Limb (tissue), 2 donors: ENCODE measurements at regions not wholly inside any gene's neighbourhood (a gene's known extent, or its start where the extent isn't known, plus 50 kb on each side); places are given as distances from the start of the nearest gene placed in this dataset.
"Not testable (repeated sequence)": the region's sequence is repeated elsewhere in the genome, so short reads cannot be mapped to it uniquely, and the experiment has no call there.

ENCODE experiments used
- DNase-seq, 2 donors: peaks; one replicate each; pipeline ENCODE4 v3.0.0-alpha.2; 2016; ENCODE audit errors: extremely low spot score in 2 of 2

DNA sequence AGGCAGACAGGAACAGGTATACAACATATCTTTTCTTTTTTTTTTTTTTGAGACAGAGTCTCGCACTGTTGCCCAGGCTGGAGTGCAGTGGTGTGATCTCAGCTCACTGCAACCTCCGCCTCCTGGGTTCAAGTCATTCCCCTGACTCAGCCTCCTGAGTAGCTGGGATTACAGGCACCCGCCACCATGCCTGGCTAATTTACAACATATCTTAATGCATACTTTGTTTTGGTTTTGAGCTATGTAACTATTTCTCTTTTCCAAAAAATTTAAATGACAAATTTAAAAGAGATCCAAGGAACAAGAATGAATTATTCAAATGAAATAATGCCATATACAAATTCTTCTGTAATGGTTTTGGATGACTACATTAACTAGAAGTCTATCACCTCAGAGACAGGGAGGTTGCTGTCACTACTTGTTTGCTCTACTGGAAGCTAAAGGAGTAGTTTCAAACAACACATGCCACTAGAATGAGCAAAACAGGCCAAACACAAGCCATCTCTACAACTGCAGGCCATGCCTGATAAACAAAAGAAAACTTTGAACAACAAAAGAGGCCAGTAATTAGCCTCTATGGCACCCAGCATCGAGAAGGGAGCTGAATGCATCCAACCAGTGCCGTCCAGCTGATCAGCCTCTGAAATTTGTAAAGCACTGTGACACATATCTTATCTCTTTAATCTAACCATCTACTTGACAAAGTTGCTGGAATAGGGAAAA, 133.6 kb upstream of the VOPP1 start:
- DNase-seq, result not testable (repeated sequence)

DNA sequence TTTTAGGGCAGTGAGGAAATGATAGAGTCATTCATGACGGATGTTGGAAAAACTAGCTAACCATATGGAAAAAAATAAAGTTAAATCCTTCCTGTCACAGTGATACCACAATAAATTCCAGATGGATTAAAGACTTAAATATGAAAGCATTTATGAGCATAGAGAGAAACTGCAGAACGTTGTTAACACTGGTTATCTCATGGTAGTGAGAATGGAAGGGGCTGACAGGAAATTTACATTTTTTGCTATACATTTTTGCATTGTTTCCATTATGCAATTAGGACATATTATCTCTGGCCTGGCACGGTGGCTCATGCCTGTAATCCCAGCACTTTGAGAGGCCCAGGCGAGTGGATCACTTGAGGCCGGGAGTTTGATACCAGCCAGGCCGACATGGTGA, 130.5 kb upstream of the VOPP1 start:
- peak in 1 of 2 donors; percentile 24 for DNase-seq

DNA sequence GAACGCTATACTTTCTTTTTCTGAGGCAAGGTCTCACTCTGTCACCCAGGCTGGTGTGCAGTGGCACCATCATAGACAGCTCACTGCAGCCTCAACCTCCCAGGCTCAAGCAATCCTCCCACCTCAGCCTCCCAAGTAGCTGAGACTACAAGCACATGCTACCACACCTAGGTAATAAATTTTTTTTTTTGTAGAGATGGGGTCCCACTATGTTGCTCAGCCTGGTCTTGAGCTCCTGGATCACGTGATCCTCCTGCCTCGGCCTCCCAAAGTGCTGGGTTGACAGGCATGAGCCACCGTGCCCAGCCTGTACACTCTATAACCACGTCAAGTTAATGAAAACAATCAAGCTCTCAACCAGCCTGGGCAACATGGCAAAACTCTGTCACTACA, 127.1 kb upstream of the VOPP1 start:
- DNase-seq, result not testable (repeated sequence)

DNA sequence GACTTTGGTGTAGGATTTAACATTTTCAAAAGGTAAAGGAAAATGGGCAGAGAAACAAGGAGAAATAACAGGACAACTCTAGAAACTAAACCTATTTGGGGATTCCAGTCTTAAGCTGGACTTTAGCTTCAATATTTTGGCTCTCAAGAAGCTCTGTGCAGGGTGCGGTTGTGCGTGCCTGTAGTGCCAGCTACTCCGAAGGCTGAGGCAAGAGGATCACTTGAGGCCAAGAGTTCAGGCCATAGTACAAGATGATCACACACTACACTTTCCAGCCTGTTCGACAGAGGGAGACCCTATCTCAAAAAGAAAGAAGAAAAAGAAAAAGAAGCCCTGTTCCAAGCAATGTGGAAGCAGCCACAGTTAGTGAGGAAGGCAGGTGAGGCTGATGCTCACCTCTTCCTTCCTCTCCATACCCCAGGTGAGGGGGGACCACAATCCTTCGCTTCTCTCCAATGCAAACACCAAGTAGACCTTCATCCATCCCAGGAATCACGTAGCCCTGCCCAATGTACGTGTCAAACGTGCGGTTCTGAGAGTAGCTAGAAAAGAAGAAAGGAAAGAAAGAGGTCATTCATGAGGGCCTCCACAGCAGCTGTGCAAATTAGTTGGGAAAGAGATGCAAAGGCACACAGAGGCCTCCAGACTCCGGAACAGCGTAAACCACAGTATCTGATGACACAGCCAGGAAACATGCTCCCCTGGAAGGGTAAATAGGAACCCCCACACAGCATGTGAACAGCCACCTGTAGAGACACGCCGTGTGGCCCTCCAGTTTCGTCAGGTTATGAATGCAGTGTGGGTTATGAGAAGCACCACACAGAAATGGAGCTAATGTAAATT, 126.5 kb upstream of the VOPP1 start:
- not testable (repeated sequence) for DNase-seq

DNA sequence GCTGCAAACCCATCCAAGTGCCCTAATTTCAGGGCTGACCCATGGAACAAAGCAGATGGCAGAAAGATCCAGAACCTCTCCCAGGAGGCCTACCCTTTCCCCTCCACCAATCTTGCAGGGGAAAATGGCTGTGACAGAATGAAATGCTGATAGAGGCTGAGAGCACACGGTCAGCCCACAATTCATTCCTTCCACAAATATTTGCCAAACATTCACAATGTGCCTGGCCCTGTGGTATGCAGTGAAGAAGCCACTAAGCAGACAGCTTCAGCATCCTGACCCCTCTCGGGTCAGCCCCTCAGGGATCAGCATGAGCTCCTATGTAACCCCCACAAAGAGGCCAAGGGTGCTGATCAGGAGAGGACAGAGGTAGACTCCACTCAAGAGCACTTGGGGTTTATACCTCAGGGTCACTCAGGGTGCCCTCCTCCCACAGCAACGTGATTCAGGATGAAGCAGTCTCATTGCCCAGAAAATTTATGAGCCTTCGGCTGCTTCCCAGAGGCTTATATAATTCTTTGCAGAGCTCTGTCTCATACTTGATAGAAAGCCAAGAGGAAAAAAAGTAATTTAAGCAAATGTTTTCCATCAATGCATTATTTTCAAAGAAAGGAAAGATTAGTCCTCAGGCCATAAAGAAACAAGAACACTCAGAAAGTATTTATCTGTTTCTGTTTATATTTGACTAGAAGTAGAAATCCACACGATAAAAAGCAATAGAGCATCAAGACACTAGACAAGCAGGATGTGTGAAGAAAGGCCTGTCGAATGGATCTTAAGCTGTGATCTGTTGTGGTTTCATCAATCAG, 123.8 kb upstream of the VOPP1 start:
- DNase-seq, result peak; percentile 38 to 55

DNA sequence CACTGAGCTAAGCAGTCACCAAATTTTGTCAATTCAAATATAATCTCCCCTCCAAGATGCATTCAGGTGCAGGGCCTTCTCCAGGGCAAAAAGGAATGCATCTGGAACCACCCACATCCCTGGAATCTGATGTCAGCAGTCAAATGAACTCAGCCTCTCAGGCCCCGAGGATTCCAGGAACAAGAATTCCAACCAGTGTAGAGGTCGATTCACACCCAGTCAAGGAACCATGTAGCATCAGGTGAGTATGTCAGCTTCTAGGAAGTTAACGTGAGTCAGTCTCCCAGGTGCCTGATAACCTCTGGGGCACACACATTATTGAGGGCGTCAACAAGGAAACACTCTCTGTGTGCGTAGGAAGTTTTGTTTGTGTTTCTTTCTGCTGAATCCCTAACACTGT, 122.2 kb upstream of the VOPP1 start:
- not testable (repeated sequence) for DNase-seq

DNA sequence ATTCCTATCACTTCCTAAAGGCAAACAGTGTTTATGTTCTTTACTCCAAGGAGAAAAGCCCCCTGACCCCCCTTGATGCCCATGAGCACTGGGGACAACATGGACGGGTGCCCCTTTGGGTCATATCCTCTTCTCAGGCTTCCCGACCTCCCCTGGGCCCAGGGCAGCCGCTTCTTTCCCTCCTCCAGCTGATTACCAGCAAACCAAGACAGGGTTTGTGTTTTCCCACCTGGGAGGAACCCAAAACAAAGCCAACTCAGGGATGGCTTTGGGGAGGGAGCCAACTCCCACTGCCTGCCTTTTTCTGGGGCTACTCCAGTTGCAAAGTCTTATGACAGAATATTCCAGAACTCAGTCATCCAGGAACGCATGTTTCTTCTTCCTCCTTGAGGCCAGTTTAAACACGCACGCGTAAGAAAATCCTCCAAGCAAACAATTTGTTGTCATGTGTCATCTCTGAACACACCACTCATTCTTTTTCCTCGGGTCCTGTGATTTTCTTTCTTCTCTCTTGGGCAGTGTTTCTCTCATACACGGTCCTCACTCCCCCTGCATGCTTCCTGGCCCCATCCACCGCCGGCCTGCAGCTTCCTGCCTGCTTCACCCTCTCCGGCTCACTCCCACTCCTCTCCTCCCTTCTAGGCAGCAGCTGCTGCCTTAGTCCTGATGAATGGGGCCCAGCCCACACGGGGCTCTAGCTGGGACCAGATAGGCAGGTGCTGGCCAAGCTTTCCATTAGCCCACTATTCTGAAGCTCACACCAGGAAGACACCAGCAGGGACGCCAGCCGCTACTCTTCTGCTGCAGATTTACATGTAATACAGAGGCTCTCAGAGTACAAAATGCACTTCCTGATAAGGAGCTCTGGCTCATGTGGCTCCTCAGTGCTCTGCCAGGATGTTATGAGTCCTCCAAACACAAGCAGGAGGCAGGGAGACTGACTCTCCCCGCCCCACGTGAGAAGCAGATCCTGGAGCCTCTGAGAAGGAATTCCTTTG, 116.7 kb upstream of the VOPP1 start:
- DNase-seq, result peak; percentile 6 to 52

DNA sequence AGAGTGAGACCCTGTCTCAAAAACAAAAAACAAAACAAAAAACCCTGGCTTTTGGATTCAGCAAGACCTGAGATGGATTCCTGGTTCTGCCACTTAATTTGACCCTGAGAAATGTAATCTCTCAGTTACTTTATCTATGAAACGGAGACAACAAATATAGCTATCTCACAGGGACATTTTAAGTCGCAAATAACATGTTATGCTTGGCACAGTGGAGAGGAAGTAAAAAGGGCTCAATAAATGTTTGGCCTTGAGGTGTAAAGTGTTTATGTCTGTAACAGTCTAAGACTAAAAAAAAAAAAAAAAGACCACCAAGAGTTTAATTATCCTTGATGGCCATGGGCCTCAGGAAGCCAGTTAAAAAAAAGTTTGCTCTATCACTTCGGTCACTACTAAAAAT, 116.0 kb upstream of the VOPP1 start:
- not testable (repeated sequence) for DNase-seq

DNA sequence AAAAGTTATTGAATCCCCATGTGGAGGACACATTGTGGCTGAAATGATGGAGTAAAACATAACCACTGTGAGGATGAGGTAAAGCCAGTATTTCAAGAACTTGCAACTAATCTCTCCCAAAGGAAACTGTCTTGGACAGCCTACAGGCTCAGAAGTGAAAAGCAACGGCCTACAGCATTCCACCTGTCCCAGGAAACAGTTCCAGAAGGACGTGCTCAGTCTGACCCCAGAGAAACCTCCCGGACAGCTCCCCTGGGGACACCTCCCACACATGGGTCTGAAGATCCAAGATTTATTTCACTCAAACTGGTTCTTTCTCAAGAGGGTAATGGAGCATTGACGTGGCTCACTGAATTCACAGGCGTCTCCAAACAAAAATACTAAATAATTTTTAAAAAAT, 115.0 kb upstream of the VOPP1 start:
- not testable (repeated sequence) for DNase-seq

DNA sequence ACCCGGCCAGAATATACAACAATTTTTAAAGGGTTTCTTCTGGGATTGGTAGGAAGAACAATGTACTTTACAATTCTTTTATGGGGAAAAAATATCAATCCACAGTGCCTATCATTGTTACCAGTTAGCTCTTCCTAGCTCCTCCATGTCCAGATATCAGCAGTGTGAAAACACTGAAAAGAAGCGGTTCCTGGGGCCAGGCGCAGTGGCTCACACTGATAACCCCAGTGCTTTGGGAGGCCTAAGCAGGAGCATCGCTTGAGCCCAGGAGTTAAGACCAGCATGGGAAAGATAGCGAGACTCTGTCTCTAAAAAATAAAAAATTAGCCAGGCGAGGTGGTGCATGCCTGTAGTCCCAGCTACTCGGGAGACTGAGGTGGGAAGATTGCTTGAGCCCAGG, 114.5 kb upstream of the VOPP1 start:
- DNase-seq, result not testable (repeated sequence)

DNA sequence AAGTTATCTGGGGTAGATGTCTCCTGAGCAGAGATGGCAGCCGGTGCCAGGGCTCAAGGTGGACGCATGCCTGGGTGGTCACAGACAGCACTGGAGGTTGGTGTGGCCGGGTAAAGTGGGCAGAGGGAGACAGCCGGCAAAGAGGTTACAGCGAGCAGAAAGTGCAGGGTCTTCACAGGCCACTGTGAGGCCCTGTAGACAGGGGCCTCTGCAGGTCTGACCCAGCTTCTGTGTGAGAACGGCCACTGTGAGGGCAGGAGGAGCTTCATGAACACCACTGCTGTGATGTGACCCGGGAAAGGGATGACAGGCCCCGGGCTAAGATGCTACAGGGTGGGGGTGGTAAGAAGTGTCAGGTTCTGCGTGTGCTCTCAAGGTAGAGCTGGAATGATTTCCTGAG, 111.2 kb upstream of the VOPP1 start:
- DNase-seq, result not testable (repeated sequence)

DNA sequence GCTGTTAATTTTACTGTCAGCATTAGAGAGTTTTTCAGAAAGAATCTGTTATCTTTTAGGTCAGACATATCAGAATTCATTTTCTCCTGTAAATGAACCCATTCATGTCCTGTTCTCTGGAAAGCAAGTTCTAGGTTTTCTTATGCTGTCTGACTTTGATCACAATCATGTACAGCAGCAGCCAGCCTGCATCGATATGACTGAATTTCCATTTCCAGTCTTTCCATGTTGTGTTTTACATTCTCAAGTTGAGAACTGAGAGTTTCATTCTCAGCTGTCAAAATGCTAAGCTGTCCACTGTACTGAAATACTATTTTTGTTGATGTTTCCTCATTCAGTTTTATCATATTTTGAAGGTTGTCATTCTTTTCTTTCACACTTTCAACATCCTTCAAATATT, 103.3 kb upstream of the VOPP1 start:
- DNase-seq, result not testable (repeated sequence)

DNA sequence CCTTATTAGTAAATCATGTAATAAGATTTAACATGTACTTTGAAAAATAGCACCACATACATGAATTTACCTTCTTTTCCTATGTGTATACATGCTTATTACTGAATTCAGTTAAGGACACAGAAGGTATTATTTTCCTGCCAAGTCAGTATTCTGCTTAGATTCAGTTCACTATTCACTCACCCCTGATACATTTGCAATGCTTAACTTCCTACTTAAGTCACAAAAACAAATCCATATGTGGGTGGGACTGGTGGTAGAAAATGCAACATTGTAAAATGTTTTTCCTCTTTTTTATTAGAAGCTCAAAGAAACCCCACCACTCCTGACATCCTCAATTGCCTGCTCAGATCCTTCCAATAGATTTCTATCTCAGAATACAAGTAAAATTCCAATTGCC, 101.2 kb upstream of the VOPP1 start:
- DNase-seq, result not testable (repeated sequence)

DNA sequence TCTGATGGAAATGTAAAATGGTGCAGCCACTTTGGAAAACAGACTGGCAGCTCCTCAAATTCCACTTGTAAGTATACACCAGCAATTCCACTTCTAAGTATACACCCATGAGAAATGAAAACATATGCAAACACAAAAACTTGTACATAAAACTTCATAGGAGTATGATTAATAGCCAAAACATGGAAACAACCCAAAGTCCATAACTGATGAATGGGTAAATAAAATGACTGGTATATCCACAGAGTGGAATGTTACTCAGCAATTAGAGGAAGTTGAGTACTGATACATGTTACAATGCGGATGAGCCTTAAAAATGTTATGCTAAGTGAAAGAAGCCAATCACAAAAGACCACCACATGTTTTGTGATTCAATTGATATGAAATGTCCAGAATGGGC, 99.8 kb upstream of the VOPP1 start:
- not testable (repeated sequence) for DNase-seq

DNA sequence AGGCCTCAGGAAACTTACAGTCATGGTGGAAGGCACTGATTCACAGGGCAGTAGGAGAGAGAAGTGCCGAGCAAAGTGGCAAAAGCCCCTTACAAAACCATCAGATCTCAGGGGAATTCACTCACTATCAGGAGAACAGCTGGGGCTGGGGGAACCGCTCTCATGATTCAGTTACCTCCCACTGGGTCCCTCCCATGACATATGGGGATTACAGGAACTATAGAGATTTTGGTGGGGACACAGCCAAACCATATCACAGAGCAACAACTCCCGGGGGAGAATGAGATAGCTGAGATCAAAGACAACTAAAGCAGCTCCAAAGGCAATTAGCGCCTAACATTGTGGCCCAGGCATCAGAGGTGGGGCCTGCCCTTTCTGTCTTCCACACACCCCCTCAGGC, 85.4 kb upstream of the VOPP1 start:
- DNase-seq, result no peak

DNA sequence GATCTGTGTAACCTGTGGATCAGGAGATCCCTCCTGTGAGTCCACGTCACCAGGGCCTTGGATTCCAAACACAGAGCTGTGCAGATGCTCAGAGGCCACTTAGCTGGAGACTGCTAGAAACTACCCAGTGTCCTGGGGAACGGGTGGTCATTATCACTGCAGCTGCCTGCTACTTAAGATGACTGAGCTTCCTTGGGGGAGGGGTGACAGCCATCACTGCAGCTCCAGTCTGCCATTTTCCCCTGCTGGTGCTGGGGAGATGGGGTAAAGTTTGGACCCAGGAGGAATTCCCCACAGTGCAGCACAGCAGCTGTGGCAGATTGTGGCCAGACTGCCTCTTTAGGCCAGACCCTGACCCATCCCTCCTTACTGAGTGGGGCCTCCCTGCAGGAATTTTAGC, 78.8 kb upstream of the VOPP1 start:
- no peak for DNase-seq

DNA sequence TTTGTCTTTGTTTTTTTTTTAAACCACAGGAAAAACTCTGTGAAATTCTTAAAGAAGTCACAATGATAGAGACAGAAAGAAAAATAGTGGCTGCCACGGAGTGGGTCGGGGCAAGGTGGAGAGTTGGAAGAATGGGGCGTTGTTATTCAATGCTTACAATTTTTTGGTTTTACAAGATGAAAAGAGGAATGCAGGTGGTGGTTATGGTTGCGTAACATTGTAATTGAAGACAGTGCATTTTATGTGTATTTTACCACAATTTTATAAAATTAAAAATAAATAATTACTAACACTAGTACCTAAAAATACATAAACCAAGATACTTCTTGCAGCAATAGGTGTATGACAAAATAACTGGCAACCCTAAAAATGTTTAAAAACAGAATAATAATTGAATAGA, 76.9 kb upstream of the VOPP1 start:
- DNase-seq, result no peak

DNA sequence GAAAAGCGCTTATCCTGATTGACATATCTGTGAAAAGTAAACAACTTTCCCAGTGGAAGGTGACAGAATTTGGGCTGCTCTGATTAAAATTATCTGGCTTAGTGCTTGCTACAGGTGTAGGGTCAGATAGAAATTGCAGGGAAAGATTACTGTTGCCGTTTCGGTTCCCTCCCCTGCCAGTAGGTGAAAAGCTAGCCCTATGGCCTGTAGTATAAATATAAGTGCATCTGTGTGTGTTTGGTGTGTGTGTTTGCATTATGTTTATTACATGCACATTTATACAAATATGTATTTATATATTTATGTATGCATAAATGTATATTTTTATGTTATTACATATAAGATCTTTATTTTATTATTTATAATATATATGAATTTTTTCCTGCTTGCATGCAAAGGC, 72.3 kb upstream of the VOPP1 start:
- DNase-seq, result no peak

DNA sequence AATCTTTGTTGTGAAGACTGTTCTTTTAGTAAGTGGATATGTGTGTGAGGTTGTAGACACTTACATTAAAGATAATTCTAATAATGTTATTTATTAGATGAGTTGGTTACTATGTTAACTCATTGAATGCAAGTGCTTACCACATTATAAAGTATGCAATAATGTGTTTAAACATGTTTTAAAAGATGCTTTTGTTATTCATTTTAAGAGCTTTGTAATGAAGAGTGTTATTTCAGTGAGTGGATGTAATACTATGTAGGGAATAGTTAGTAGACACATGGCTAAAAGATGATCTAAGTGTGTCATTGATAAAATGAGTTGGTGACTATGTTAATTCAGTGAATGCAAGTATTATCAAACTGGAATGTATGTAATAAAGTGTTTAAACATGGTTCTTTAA, 70.0 kb upstream of the VOPP1 start:
- DNase-seq, result no peak

DNA sequence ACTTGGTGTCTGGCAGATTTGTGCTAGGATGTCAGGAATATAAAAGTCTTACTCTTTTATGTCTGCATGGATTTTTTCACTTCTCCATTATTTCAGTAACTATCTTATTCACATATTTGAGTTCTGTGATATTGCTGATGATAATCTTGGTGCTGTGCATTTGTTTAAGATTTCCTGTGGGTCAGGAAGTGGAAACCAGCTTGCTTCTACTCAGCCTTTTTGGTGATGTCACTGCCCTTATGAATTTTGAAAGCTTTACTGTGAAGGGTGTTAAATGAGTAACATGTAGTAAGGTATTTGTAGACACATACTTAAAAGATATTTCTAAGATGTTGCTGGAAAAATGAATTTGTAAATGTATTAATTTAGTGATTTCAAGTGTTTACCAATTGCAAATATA, 69.5 kb upstream of the VOPP1 start:
- DNase-seq, result no peak

DNA sequence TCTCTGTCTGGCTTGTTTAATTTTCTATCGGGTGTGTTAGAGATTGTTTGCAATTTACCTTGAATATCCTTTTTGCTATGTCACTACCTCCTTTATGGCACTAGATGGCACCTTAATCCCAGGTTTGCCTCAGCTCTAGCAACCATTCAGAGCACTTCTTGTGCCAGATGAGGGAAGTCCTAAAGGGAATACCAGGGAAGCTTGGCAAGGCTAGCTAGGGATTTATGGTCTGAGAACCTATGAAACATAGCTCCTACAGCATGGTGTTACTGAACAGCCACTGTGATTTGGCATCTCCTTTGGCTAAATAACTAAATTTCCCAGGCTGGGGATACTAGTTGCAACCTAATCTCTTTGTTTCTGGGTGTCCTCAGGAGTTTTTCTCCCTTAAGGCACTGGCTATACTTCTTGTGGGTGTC, 69.0 kb upstream of the VOPP1 start:
- peak; percentile 52 to 85 for DNase-seq
